H1 (cell line): ENCODE measurements at regions not wholly inside any gene's neighbourhood (a gene's known extent, or its start where the extent isn't known, plus 50 kb on each side); places are given as distances from the start of the nearest gene placed in this dataset.

Source experiments
- ATF2 ChIP-seq: IDR thresholded peaks from 2 replicates; pipeline ENCODE4 v1.6.1; 2012; ENCODE audit warnings: low read length, inconsistent platforms
- CHD7 ChIP-seq: fragments of 300-600 bp; sonication (generic); IDR thresholded peaks from 2 replicates; pipeline ENCODE4 v1.7.1; 2012; ENCODE audit warnings: low read length, moderate library complexity, mild to moderate bottlenecking, inconsistent platforms; ENCODE audit not compliant: insufficient replicate concordance
- EZH2 ChIP-seq: fragments of 200-600 bp; sonication (generic); IDR thresholded peaks from 2 replicates; pipeline ENCODE4 v1.7.1; 2012; ENCODE audit warnings: low read depth, mild to moderate bottlenecking, moderate library complexity, low read length, inconsistent platforms; ENCODE audit not compliant: severe bottlenecking
- FOSL1 ChIP-seq: IDR thresholded peaks from 2 replicates; pipeline ENCODE4 v1.6.1; 2011; ENCODE audit warnings: mild to moderate bottlenecking, low read depth, low read length, moderate library complexity; ENCODE audit not compliant: insufficient read depth
- KDM4A ChIP-seq: IDR thresholded peaks from one replicate; pipeline ENCODE4 v1.7.1; 2012; ENCODE audit warnings: low read depth, mild to moderate bottlenecking, moderate library complexity, low read length, inconsistent platforms; ENCODE audit not compliant: severe bottlenecking
- RBBP5 ChIP-seq: IDR thresholded peaks from 2 replicates; pipeline ENCODE4 v1.7.1; 2012; ENCODE audit warnings: low read depth, mild to moderate bottlenecking, inconsistent platforms, low read length, moderate library complexity, borderline replicate concordance
- SIN3A ChIP-seq, 2 experiments: IDR thresholded peaks in 1 of 2; conservative IDR thresholded peaks in 1 of 2; 2 replicates each; pipeline ENCODE4 v1.6.1; 2011 to 2012; ENCODE audit warnings: low read length in 2 of 2, improper control_type of control experiment in 1 of 2, low read depth in 1 of 2, mild to moderate bottlenecking in 1 of 2
- SP1 ChIP-seq: IDR thresholded peaks from 2 replicates; pipeline ENCODE4 v1.6.1; 2011; ENCODE audit warnings: low read depth, low read length

- TF ChIP-seq CHD7 (no peak), SIN3A (conservative IDR thresholded peaks at IDR 0.05 in 1 of 2, IDR thresholded peaks at IDR 0.05 in 1 of 2; ENCODE audit: low read depth in 1 of 2, low read length in 2 of 2) (no peak), RBBP5 (no peak), SP1 (no peak), FOSL1 (no peak), EZH2 (no peak), KDM4A (no peak), ATF2 (no peak)
These were observed 408.1 kb upstream of the SLITRK1 start (continued) for GRCh38 chr13:84290386-84290785.
